ENCODE measurements at regions not wholly inside any gene's neighbourhood (a gene's known extent, or its start where the extent isn't known, plus 50 kb on each side); places are given as distances from the start of the nearest gene placed in this dataset.
A peak's percentile ranks its signal among the peaks of the same experiment; 100 is the strongest.

GRCh38 chr6:97816526-97816925 lies 533.5 kb upstream of the MMS22L start:
- no peak for DNase-seq

GRCh38 chr6:97819710-97820109 lies 536.7 kb upstream of the MMS22L start:
- no peak for DNase-seq

- DNase-seq = no peak
Measured at GRCh38 chr6:97820400-97820799, 537.4 kb upstream of the MMS22L start.

- DNase-seq = no peak
Measured at GRCh38 chr6:97822632-97823031, 539.6 kb upstream of the MMS22L start.

- no peak for DNase-seq
Measured at GRCh38 chr6:97841763-97842162, 558.7 kb upstream of the MMS22L start.

GRCh38 chr6:97842521-97842920 lies 559.5 kb upstream of the MMS22L start:
- DNase-seq = no peak

- DNase-seq = no peak
Measured at GRCh38 chr6:97849390-97849789, 566.4 kb upstream of the MMS22L start.

GRCh38 chr6:97850458-97851212 lies 567.6 kb upstream of the MMS22L start:
- DNase-seq = no peak

GRCh38 chr6:97863697-97864096 lies 580.7 kb upstream of the MMS22L start:
- no peak for DNase-seq

- DNase-seq = no peak
Measured at GRCh38 chr6:97864366-97864765, 581.4 kb upstream of the MMS22L start.

GRCh38 chr6:97864826-97865225 lies 581.8 kb upstream of the MMS22L start:
- no peak for DNase-seq

GRCh38 chr6:97865612-97866011 lies 582.6 kb upstream of the MMS22L start:
- no peak for DNase-seq

- DNase-seq = no peak
Measured at GRCh38 chr6:97866616-97867015, 583.6 kb upstream of the MMS22L start.

GRCh38 chr6:97867177-97867576 lies 584.2 kb upstream of the MMS22L start:
- DNase-seq = no peak

- no peak for DNase-seq
Measured at GRCh38 chr6:97870273-97870672, 587.3 kb upstream of the MMS22L start.

- DNase-seq = no peak
Measured at GRCh38 chr6:97876711-97877110, 593.7 kb upstream of the MMS22L start.

- no peak for DNase-seq
Measured at GRCh38 chr6:97882755-97883154, 599.7 kb upstream of the MMS22L start.

- DNase-seq = no peak
Measured at GRCh38 chr6:97885325-97885724, 602.3 kb upstream of the MMS22L start.

- no peak for DNase-seq
Measured at GRCh38 chr6:97885828-97886227, 602.8 kb upstream of the MMS22L start.

- no peak for DNase-seq
Measured at GRCh38 chr6:97901531-97901930, 618.5 kb upstream of the MMS22L start.

GRCh38 chr6:97909380-97909779 lies 626.4 kb upstream of the MMS22L start:
- no peak for DNase-seq

GRCh38 chr6:97913721-97914120 lies 630.7 kb upstream of the MMS22L start:
- no peak for DNase-seq

- no peak for DNase-seq
Measured at GRCh38 chr6:97914912-97915311, 631.9 kb upstream of the MMS22L start.

- no peak for DNase-seq
Measured at GRCh38 chr6:97915537-97915936, 632.5 kb upstream of the MMS22L start.

GRCh38 chr6:97917369-97917768 lies 634.4 kb upstream of the MMS22L start:
- peak; percentile 62 for DNase-seq
